HG02973 (cell line): ENCODE measurements at regions not wholly inside any gene's neighbourhood (a gene's known extent, or its start where the extent isn't known, plus 50 kb on each side); places are given as distances from the start of the nearest gene placed in this dataset.

ENCODE experiments used
- ATAC-seq: cut with Tn5 transposase; IDR thresholded peaks from one replicate; pipeline ENCODE4 v1.9.1; 2021; ENCODE audit warnings: moderate library complexity; ENCODE audit not compliant: unreplicated experiment

GRCh38 chr11:130611791-130612251 lies 163.4 kb downstream of the ADAMTS15 start:
- ATAC-seq = no peak

GRCh38 chr11:130612291-130612851 lies 163.9 kb downstream of the ADAMTS15 start:
- ATAC-seq = no peak

GRCh38 chr11:130613396-130613795 lies 165.0 kb downstream of the ADAMTS15 start:
- no peak for ATAC-seq

GRCh38 chr11:130614591-130614990 lies 166.1 kb downstream of the ADAMTS15 start:
- no peak for ATAC-seq

- ATAC-seq = no peak
These were observed 167.1 kb downstream of the ADAMTS15 start for GRCh38 chr11:130615561-130615960.

GRCh38 chr11:130616573-130616972 lies 168.1 kb downstream of the ADAMTS15 start:
- no peak for ATAC-seq

- no peak for ATAC-seq
These were observed 168.6 kb downstream of the ADAMTS15 start for GRCh38 chr11:130617001-130617400.

- ATAC-seq = no peak
These were observed 172.1 kb downstream of the ADAMTS15 start for GRCh38 chr11:130620548-130620947.

GRCh38 chr11:130622141-130622542 lies 173.7 kb downstream of the ADAMTS15 start:
- ATAC-seq = no peak

- ATAC-seq = no peak
These were observed 175.5 kb downstream of the ADAMTS15 start for GRCh38 chr11:130623670-130624668.

GRCh38 chr11:130624971-130625544 lies 176.6 kb downstream of the ADAMTS15 start:
- ATAC-seq = no peak

- no peak for ATAC-seq
These were observed 177.3 kb downstream of the ADAMTS15 start for GRCh38 chr11:130625578-130626306.

- ATAC-seq = no peak
These were observed 180.6 kb downstream of the ADAMTS15 start for GRCh38 chr11:130629039-130629438.

GRCh38 chr11:130631119-130631518 lies 182.7 kb downstream of the ADAMTS15 start:
- no peak for ATAC-seq

- no peak for ATAC-seq
These were observed 185.0 kb downstream of the ADAMTS15 start for GRCh38 chr11:130633466-130633865.

GRCh38 chr11:130634186-130634585 lies 185.7 kb downstream of the ADAMTS15 start:
- no peak for ATAC-seq

- no peak for ATAC-seq
These were observed 186.6 kb downstream of the ADAMTS15 start for GRCh38 chr11:130634961-130635473.

GRCh38 chr11:130635937-130636630 lies 187.6 kb downstream of the ADAMTS15 start:
- no peak for ATAC-seq

GRCh38 chr11:130636722-130637464 lies 188.4 kb downstream of the ADAMTS15 start:
- peak; percentile 88 for ATAC-seq
